Common myeloid progenitor, CD34-positive (primary cell): ENCODE measurements at regions not wholly inside any gene's neighbourhood (a gene's known extent, or its start where the extent isn't known, plus 50 kb on each side); places are given as distances from the start of the nearest gene placed in this dataset.

Experiments
- CTCF ChIA-PET: fragments of 350-600 bp; sonication (Branson Sonifier 250); formaldehyde crosslinking; loops from one replicate; lab custom pipeline; 2021; ENCODE audit warnings: antibody characterized with exemption; lab: Charles Lee
- POLR2A ChIA-PET: fragments of 350-600 bp; sonication (Branson Sonifier 250); formaldehyde crosslinking; loops from one replicate; lab custom pipeline; 2021; ENCODE audit warnings: antibody characterized with exemption; lab: Charles Lee
- DNase-seq, 3 donors: peaks; one replicate each; pipeline versions ENCODE4 v3.0.0 to v3.0.0-alpha.2; 2013
- H3K27ac ChIP-seq, 2 experiments: 1 replicate in 1 of 2; 2 replicates in 1 of 2; pipeline ENCODE4 v1.7.0; 2013; ENCODE audit warnings: inconsistent platforms in 2 of 2, low read length in 2 of 2, mild to moderate bottlenecking in 2 of 2, low read depth in 1 of 2, moderate library complexity in 1 of 2; ENCODE audit not compliant: severe bottlenecking in 2 of 2, insufficient read depth in 1 of 2, poor library complexity in 1 of 2
- H3K27me3 ChIP-seq, 5 experiments: replicated peaks in 2 of 5; 1 replicate in 3 of 5; 2 replicates in 2 of 5; pipeline versions ENCODE4 v1.6.1 to v1.7.0; 2013; ENCODE audit warnings: low read length in 4 of 5, mild to moderate bottlenecking in 2 of 5, moderate library complexity in 2 of 5, inconsistent platforms in 1 of 5; ENCODE audit not compliant: insufficient read depth in 5 of 5, control insufficient read depth in 4 of 5
- H3K36me3 ChIP-seq, 4 experiments: 1 replicate in 2 of 4; 2 replicates in 2 of 4; pipeline versions ENCODE4 v1.6.1 to v1.7.0; 2013; ENCODE audit warnings: low read length in 3 of 4, control low read depth in 1 of 4, mild to moderate bottlenecking in 1 of 4; ENCODE audit not compliant: control insufficient read depth in 4 of 4, insufficient read depth in 4 of 4
- H3K4me1 ChIP-seq, 4 experiments: 1 replicate in 3 of 4; 2 replicates in 1 of 4; pipeline versions ENCODE4 v1.6.1 to v1.7.1; 2013; ENCODE audit warnings: low read length in 3 of 4, mild to moderate bottlenecking in 3 of 4, control low read depth in 1 of 4, inconsistent platforms in 1 of 4, moderate library complexity in 1 of 4; ENCODE audit not compliant: control insufficient read depth in 4 of 4, insufficient read depth in 4 of 4; ENCODE audit errors: control extremely low read depth in 1 of 4
- H3K4me3 ChIP-seq, 7 experiments: 1 replicate in 4 of 7; 2 replicates in 3 of 7; pipeline versions ENCODE4 v1.5.1 to v1.7.0; 2013; ENCODE audit warnings: mild to moderate bottlenecking in 7 of 7, low read length in 6 of 7, moderate library complexity in 6 of 7, inconsistent platforms in 2 of 7, low read depth in 2 of 7, control low read depth in 1 of 7; ENCODE audit not compliant: insufficient read depth in 4 of 7, control insufficient read depth in 1 of 7; ENCODE audit errors: extremely low read depth in 1 of 7
- H3K9me3 ChIP-seq, 5 experiments: 1 replicate in 4 of 5; 2 replicates in 1 of 5; pipeline versions ENCODE4 v1.6.1 to v1.7.1; 2013; ENCODE audit warnings: low read length in 4 of 5, mild to moderate bottlenecking in 2 of 5, inconsistent platforms in 1 of 5, low read depth in 1 of 5, moderate library complexity in 1 of 5; ENCODE audit not compliant: control insufficient read depth in 4 of 5, insufficient read depth in 2 of 5; ENCODE audit errors: control extremely low read depth in 1 of 5

DNA sequence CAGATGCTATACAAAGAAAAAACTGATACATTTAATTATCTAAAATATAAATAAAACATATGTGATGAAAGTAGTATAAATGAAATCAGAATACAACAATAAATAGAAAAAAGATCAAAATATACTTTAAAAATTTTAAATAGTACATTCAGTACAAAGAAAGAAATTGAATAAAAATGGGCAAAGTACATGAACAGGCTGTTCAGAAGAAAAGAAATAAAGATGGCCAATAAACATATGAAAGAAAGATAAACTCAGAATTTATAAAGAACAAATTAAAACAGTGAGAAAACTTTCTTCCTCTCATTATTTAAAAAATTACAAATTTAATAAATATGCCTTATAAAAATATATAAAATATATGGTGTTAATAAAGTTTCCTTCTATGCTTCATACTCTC is 50.5 kb upstream of the AMOTL1 start:
- no peaks in the 10 kb centered on the region for H3K9me3 ChIP-seq
- DNase-seq, result no peak
- H3K27ac ChIP-seq, result no peak overlapping the region
- no peaks in the 10 kb centered on the region for H3K27me3 ChIP-seq
- H3K4me3 ChIP-seq, result no peak overlapping the region
- ChIA-PET POLR2A (no interaction called here), CTCF (no interaction called here)
- no peaks in the 10 kb centered on the region for H3K36me3 ChIP-seq
- H3K4me1 ChIP-seq, result no peaks in the 10 kb centered on the region
